Liver (tissue), 8 donors: ENCODE measurements at regions not wholly inside any gene's neighbourhood (a gene's known extent, or its start where the extent isn't known, plus 50 kb on each side); places are given as distances from the start of the nearest gene placed in this dataset.

Source experiments
- DNase-seq: peaks from one replicate; pipeline ENCODE4 v3.0.0-alpha.2; 2017; ENCODE audit warnings: low spot score
- H3K27ac ChIP-seq, 2 donors: one replicate each; pipeline ENCODE4 v1.7.0; 2013; ENCODE audit warnings: inconsistent platforms in 2 of 2, low read length in 2 of 2, control low read depth in 1 of 2, low read depth in 1 of 2, mild to moderate bottlenecking in 1 of 2
- H3K27me3 ChIP-seq, 4 donors: one replicate each; pipeline versions ENCODE4 v1.6.1 to v1.7.0; 2013; ENCODE audit warnings: low read length in 3 of 4, inconsistent platforms in 1 of 4, mild to moderate bottlenecking in 1 of 4, moderate library complexity in 1 of 4; ENCODE audit not compliant: control insufficient read depth in 4 of 4, insufficient read depth in 4 of 4
- H3K36me3 ChIP-seq, 4 donors: one replicate each; pipeline versions ENCODE4 v1.6.1 to v1.7.0; 2013; ENCODE audit warnings: low read length in 3 of 4, mild to moderate bottlenecking in 3 of 4, low read depth in 1 of 4, moderate library complexity in 1 of 4; ENCODE audit not compliant: control insufficient read depth in 4 of 4, insufficient read depth in 3 of 4
- H3K4me1 ChIP-seq, 4 donors: one replicate each; pipeline versions ENCODE4 v1.6.1 to v1.7.0; 2013; ENCODE audit warnings: low read length in 3 of 4, mild to moderate bottlenecking in 3 of 4, moderate library complexity in 1 of 4; ENCODE audit not compliant: control insufficient read depth in 4 of 4, insufficient read depth in 4 of 4
- H3K4me3 ChIP-seq, 3 donors: one replicate each; pipeline versions ENCODE4 v1.6.1 to v1.7.0; 2013; ENCODE audit warnings: low read length in 3 of 3, control low read depth in 1 of 3, low read depth in 1 of 3, mild to moderate bottlenecking in 1 of 3
- H3K9ac ChIP-seq, 2 donors: one replicate each; pipeline ENCODE4 v1.7.0; 2013; ENCODE audit warnings: low read length in 2 of 2, mild to moderate bottlenecking in 2 of 2, moderate library complexity in 2 of 2, control low read depth in 1 of 2, low read depth in 1 of 2
- H3K9me3 ChIP-seq, 4 donors: one replicate each; pipeline versions ENCODE4 v1.6.1 to v1.7.0; 2013; ENCODE audit warnings: low read length in 3 of 4; ENCODE audit not compliant: control insufficient read depth in 4 of 4
- EGR1 ChIP-seq, 2 donors: IDR thresholded peaks; 2 replicates each; pipeline ENCODE4 v1.6.1; 2016 to 2018; ENCODE audit warnings: antibody characterized with exemption in 2 of 2, low read depth in 2 of 2
- FOXA1 ChIP-seq: IDR thresholded peaks from 2 replicates; pipeline ENCODE4 v1.6.1; 2016; ENCODE audit warnings: antibody characterized with exemption
- FOXA2 ChIP-seq: IDR thresholded peaks from 2 replicates; pipeline ENCODE4 v1.6.1; 2016; ENCODE audit warnings: antibody characterized with exemption
- GABPA ChIP-seq, 2 donors: IDR thresholded peaks in 1 of 2; conservative IDR thresholded peaks in 1 of 2; 2 replicates each; pipeline ENCODE4 v1.6.1; 2016; ENCODE audit warnings: antibody characterized with exemption in 2 of 2, mild to moderate bottlenecking in 1 of 2, moderate library complexity in 1 of 2
- HNF4A ChIP-seq, 2 donors: conservative IDR thresholded peaks; 2 replicates each; pipeline ENCODE4 v1.6.1; 2016; ENCODE audit warnings: antibody characterized with exemption in 2 of 2, mild to moderate bottlenecking in 2 of 2
- NR2F2 ChIP-seq: IDR thresholded peaks from 2 replicates; pipeline ENCODE4 v1.6.1; 2016; ENCODE audit warnings: antibody characterized with exemption
- SP1 ChIP-seq: IDR thresholded peaks from 2 replicates; pipeline ENCODE4 v1.6.1; 2018; ENCODE audit warnings: antibody characterized with exemption, mild to moderate bottlenecking
- TAF1 ChIP-seq: conservative IDR thresholded peaks from 2 replicates; pipeline ENCODE4 v1.6.1; 2016; ENCODE audit warnings: antibody characterized with exemption, mild to moderate bottlenecking
- YY1 ChIP-seq: IDR thresholded peaks from 2 replicates; pipeline ENCODE4 v1.6.1; 2016; ENCODE audit warnings: antibody characterized with exemption, mild to moderate bottlenecking
- WGBS: extraction: QIAGEN DNeasy Blood & Tissue Kit; methylation state at CpG from one replicate; pipeline ENCODE4 v1.1.7; 2013; 5-methylcytosine and 5-hydroxymethylcytosine counted together
- TF ChIP-seq, protein P1 (sequence below): fragments of 150-350 bp; IDR thresholded peaks from 2 replicates; pipeline ENCODE4 v1.5.1; 2017; ENCODE audit warnings: improper control_type of control experiment, low read depth, low read length; ENCODE audit not compliant: missing input control
- TF ChIP-seq, protein P2 (sequence below): IDR thresholded peaks from 2 replicates; pipeline ENCODE4 v1.6.1; 2016; ENCODE audit warnings: antibody characterized with exemption
- TF ChIP-seq, protein P3 (sequence below): IDR thresholded peaks from 2 replicates; pipeline ENCODE4 v1.6.1; 2016; ENCODE audit warnings: antibody characterized with exemption
- TF ChIP-seq, protein P4 (sequence below): IDR thresholded peaks from 2 replicates; pipeline ENCODE4 v1.6.1; 2016; ENCODE audit warnings: antibody characterized with exemption, mild to moderate bottlenecking
- donor health status: healthy.
- donor health status: healthy.
- donor health status: healthy.
- donor health status: healthy.
- donor health status: healthy.

DNA sequence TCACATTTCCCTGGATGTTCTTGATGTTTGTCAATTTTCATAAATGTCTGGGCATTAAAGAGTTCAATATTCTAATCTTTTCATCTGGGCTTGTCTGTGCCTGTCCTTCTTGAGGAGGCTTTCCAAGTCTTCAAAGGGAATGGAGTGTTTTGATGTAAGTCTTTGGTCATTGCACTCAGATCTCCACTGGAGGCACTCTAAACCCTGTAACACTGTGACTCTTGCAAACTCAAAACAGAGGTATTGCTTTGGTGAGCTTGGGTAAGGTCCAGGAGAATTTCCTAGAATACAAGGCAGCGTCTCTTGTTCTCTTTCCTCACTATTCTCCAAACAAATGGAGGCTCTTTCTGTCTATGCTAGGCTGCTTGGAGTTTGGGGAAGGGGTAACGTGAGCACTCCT lies 1118.1 kb upstream of the PABPC4L start:
- H3K27me3 ChIP-seq = no peaks in the 10 kb centered on the region
- no peak for TF ChIP-seq NR2F2
- TF ChIP-seq HNF4A (conservative IDR thresholded peaks at IDR 0.05) = no peak
- TF ChIP-seq TAF1 = no peak
- no peak overlapping the region for H3K9ac ChIP-seq
- 72% methylated on average over 2 of the region's 2 CpGs for WGBS
- no peaks in the 10 kb centered on the region for H3K36me3 ChIP-seq
- no peak overlapping the region for H3K27ac ChIP-seq
- no peak for DNase-seq
- no peaks in the 10 kb centered on the region for H3K4me1 ChIP-seq
- H3K9me3 ChIP-seq = peaks cover 1 to 4% (median 3%) of the 10 kb centered on the region in 4 donors
- H3K4me3 ChIP-seq = no peak overlapping the region

DNA sequence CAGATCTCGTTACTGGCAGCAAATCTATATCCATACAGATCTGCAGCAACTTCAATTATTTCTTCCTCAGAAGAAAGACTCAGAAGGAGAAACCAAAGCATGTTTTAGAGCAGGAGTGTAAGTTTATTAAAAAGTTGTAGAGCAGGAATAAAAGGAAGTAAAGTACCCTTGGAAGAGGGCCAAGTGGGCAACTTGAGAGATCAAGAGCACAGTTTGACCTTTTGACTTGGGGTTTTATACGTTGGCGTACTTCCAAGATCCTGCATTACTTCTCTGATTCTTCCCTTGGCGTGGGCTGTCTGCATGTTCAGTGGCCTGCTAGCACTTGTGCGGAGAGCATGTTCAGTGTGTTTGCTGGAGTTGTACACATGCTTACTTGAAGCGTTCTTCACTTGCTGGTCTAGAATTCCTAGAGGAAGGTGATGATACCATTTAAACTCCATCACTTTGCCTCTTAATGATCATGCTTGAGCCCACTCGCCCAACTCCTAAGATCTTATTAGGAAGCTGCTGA lies 1114.7 kb upstream of the PABPC4L start:
- Histone ChIP-seq H3K9me3 (peaks cover 0 to 3% (median 1%) of the 10 kb centered on the region in 4 donors), H3K27ac (no peak overlapping the region), H3K4me1 (no peaks in the 10 kb centered on the region), H3K27me3 (no peaks in the 10 kb centered on the region), H3K9ac (no peak overlapping the region), H3K4me3 (no peak overlapping the region), H3K36me3 (no peaks in the 10 kb centered on the region)
- DNase-seq = no peak
- no peak for TF ChIP-seq EGR1 (IDR thresholded peaks at IDR 0.05; ENCODE audit: low read depth in 2 of 2)
- TF ChIP-seq SP1 = no peak
- no peak for TF ChIP-seq YY1
- no peak for TF ChIP-seq TAF1
- TF ChIP-seq, protein P1, sequence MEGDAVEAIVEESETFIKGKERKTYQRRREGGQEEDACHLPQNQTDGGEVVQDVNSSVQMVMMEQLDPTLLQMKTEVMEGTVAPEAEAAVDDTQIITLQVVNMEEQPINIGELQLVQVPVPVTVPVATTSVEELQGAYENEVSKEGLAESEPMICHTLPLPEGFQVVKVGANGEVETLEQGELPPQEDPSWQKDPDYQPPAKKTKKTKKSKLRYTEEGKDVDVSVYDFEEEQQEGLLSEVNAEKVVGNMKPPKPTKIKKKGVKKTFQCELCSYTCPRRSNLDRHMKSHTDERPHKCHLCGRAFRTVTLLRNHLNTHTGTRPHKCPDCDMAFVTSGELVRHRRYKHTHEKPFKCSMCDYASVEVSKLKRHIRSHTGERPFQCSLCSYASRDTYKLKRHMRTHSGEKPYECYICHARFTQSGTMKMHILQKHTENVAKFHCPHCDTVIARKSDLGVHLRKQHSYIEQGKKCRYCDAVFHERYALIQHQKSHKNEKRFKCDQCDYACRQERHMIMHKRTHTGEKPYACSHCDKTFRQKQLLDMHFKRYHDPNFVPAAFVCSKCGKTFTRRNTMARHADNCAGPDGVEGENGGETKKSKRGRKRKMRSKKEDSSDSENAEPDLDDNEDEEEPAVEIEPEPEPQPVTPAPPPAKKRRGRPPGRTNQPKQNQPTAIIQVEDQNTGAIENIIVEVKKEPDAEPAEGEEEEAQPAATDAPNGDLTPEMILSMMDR = no peak
- TF ChIP-seq GABPA (IDR thresholded peaks at IDR 0.05 in 1 of 2, conservative IDR thresholded peaks at IDR 0.05 in 1 of 2) = no peak
- no peak for TF ChIP-seq FOXA2
- TF ChIP-seq, protein P2, sequence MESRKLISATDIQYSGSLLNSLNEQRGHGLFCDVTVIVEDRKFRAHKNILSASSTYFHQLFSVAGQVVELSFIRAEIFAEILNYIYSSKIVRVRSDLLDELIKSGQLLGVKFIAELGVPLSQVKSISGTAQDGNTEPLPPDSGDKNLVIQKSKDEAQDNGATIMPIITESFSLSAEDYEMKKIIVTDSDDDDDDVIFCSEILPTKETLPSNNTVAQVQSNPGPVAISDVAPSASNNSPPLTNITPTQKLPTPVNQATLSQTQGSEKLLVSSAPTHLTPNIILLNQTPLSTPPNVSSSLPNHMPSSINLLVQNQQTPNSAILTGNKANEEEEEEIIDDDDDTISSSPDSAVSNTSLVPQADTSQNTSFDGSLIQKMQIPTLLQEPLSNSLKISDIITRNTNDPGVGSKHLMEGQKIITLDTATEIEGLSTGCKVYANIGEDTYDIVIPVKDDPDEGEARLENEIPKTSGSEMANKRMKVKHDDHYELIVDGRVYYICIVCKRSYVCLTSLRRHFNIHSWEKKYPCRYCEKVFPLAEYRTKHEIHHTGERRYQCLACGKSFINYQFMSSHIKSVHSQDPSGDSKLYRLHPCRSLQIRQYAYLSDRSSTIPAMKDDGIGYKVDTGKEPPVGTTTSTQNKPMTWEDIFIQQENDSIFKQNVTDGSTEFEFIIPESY = no peak
- TF ChIP-seq, protein P3, sequence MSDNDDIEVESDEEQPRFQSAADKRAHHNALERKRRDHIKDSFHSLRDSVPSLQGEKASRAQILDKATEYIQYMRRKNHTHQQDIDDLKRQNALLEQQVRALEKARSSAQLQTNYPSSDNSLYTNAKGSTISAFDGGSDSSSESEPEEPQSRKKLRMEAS = no peak
- TF ChIP-seq, protein P4, sequence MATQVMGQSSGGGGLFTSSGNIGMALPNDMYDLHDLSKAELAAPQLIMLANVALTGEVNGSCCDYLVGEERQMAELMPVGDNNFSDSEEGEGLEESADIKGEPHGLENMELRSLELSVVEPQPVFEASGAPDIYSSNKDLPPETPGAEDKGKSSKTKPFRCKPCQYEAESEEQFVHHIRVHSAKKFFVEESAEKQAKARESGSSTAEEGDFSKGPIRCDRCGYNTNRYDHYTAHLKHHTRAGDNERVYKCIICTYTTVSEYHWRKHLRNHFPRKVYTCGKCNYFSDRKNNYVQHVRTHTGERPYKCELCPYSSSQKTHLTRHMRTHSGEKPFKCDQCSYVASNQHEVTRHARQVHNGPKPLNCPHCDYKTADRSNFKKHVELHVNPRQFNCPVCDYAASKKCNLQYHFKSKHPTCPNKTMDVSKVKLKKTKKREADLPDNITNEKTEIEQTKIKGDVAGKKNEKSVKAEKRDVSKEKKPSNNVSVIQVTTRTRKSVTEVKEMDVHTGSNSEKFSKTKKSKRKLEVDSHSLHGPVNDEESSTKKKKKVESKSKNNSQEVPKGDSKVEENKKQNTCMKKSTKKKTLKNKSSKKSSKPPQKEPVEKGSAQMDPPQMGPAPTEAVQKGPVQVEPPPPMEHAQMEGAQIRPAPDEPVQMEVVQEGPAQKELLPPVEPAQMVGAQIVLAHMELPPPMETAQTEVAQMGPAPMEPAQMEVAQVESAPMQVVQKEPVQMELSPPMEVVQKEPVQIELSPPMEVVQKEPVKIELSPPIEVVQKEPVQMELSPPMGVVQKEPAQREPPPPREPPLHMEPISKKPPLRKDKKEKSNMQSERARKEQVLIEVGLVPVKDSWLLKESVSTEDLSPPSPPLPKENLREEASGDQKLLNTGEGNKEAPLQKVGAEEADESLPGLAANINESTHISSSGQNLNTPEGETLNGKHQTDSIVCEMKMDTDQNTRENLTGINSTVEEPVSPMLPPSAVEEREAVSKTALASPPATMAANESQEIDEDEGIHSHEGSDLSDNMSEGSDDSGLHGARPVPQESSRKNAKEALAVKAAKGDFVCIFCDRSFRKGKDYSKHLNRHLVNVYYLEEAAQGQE = no peak
- TF ChIP-seq FOXA1 = no peak
- 83% methylated on average over 7 of the region's 7 CpGs for WGBS
